NCI-H345 (cell line): ENCODE measurements at regions not wholly inside any gene's neighbourhood (a gene's known extent, or its start where the extent isn't known, plus 50 kb on each side); places are given as distances from the start of the nearest gene placed in this dataset.

Experiments used
- DNase-seq: peaks from one replicate; lab custom pipeline; 2025; lab: John Stamatoyannopoulos, UW

- no peak for DNase-seq
Measured at GRCh38 chr20:6956056-6956455, 188.6 kb downstream of the BMP2 start.

- no peak for DNase-seq
Measured at GRCh38 chr20:6956574-6956973, 189.1 kb downstream of the BMP2 start.

GRCh38 chr20:6959900-6960312, 192.4 kb downstream of the BMP2 start:
- no peak for DNase-seq

- no peak for DNase-seq
Measured at GRCh38 chr20:6966721-6967120, 199.2 kb downstream of the BMP2 start.

- DNase-seq, result no peak
Measured at GRCh38 chr20:6974838-6975237, 207.4 kb downstream of the BMP2 start.

GRCh38 chr20:6975311-6975710, 207.8 kb downstream of the BMP2 start:
- no peak for DNase-seq

- DNase-seq, result no peak
Measured at GRCh38 chr20:6976106-6976900, 208.8 kb downstream of the BMP2 start.

- DNase-seq, result no peak
Measured at GRCh38 chr20:6979621-6980020, 212.1 kb downstream of the BMP2 start.

GRCh38 chr20:6993011-6993410, 225.5 kb downstream of the BMP2 start:
- no peak for DNase-seq

- DNase-seq, result no peak
Measured at GRCh38 chr20:6993511-6993910, 226.0 kb downstream of the BMP2 start.

- DNase-seq, result no peak
Measured at GRCh38 chr20:6994452-6994851, 227.0 kb downstream of the BMP2 start.

GRCh38 chr20:6998909-6999308, 231.4 kb downstream of the BMP2 start:
- DNase-seq, result no peak

GRCh38 chr20:6999381-6999780, 231.9 kb downstream of the BMP2 start:
- DNase-seq, result no peak

- DNase-seq, result no peak
Measured at GRCh38 chr20:7003598-7003997, 236.1 kb downstream of the BMP2 start.

GRCh38 chr20:7004801-7005200, 237.3 kb downstream of the BMP2 start:
- no peak for DNase-seq

GRCh38 chr20:7010527-7010926, 243.0 kb downstream of the BMP2 start:
- no peak for DNase-seq

- DNase-seq, result peak; percentile 63
Measured at GRCh38 chr20:7015257-7015656, 247.8 kb downstream of the BMP2 start.

- DNase-seq, result no peak
Measured at GRCh38 chr20:7022597-7022996, 255.1 kb downstream of the BMP2 start.

- no peak for DNase-seq
Measured at GRCh38 chr20:7025635-7026034, 258.1 kb downstream of the BMP2 start.

- no peak for DNase-seq
Measured at GRCh38 chr20:7029019-7029418, 261.5 kb downstream of the BMP2 start.

GRCh38 chr20:7031222-7031621, 263.7 kb downstream of the BMP2 start:
- no peak for DNase-seq

GRCh38 chr20:7038029-7038428, 270.5 kb downstream of the BMP2 start:
- no peak for DNase-seq

- DNase-seq, result no peak
Measured at GRCh38 chr20:7057611-7058010, 290.1 kb downstream of the BMP2 start.

- DNase-seq, result no peak
Measured at GRCh38 chr20:7078804-7079203, 311.3 kb downstream of the BMP2 start.
